Activated CD4-positive, alpha-beta T cell treated with anti-CD3 and anti-CD28 coated beads, Interleukin-2, amount 50 U/mL, for 24 hours (primary cell): ENCODE measurements at regions not wholly inside any gene's neighbourhood (a gene's known extent, or its start where the extent isn't known, plus 50 kb on each side); places are given as distances from the start of the nearest gene placed in this dataset.
"Not testable (repeated sequence)": the region's sequence is repeated elsewhere in the genome, so short reads cannot be mapped to it uniquely, and the experiment has no call there.

ENCODE experiments used
- DNase-seq, 2 donors: peaks; one replicate each; pipeline ENCODE4 v3.0.0-alpha.2; 2020; ENCODE audit warnings: low read depth in 1 of 2, low spot score in 1 of 2

DNA sequence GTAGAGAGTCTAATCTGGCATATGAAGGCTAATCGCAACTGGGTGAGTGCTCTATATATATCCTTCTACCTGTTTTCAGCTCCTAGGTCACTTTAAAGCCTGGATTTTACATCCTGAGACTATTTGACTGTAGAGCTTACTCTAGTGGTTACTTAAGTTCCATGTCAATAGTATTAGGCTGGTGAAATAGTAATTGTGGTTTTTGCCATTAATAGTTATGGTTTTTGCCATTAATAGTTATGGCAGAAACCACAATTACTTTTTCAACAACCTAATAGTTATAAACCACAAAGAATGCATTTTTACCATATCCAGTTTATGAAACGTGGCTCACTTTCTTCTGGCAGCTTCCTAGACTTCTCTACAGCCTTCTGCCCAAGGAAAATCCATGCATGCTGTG lies 263.1 kb upstream of the KIAA1217 start:
- no peak for DNase-seq

DNA sequence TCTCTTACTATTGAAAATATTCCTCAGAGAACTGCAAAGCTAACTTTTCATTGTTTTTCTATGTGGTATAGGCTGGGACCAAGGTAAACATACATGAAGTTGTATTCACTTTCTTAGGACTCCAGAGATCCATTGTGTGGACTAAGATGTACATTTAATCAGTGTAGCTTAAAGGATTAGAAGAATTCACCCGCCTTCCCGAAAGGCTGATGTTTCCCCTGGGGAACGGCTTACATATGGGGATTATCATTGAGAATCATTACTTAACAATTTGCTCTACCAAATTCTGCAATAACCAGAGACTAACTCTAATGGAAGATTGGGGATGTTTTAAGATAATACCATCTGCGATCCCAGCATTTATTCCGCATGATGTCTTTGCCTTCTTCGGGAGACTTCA lies 257.1 kb upstream of the KIAA1217 start:
- no peak for DNase-seq

DNA sequence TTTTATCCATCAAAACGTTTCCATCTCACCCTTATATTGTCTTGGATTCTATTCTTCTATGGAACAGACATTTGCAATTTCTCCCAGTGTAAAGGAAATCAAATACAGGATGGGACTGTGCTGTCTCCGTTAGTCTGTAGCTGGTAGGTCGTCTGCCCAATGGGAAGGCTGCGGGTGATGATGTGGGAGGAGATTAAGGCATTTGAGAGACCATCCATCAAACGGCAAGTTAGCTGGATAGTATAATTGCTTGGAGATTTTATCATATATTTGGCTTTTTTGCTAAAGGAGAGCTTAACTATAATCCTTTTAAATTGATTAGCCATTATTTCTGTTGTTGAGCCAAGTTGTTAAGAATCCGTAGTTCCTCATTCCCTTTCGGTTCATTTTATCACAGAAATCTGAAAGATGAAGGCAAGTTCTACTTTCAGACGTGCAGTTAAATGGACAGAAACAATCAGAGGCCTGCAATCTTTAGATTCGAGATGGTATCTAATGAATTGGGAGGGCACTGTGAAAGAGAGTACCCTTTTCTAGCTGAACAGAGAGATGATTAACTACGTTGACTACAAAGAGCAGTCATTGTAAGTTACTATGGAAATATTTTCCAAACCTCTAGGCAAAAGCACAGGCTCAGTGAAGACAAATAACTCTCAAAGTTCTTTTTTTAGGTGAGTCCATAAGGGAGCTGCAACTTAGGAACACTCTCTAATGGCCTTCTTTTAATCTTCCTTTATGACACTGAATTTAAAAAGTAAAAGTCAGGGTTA lies 253.3 kb upstream of the KIAA1217 start:
- no peak for DNase-seq

DNA sequence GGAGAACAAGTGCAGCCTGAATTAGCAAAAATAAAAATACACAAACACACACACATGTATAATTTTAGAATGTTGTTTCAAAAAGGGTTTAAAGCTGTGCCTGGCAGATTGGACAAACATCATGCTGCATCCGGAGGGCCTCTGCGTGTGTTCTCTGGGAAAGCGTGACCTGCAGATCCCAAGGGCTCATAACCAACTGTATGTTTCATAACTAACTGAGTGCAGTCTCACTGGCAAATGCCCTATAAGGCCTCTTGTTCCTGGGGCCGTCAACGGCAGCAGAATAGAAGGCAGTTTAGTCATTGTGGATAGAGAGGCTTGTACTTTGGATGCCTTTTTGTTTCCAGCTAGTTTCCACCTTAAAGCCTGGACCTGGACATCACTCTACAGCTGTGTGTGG lies 243.8 kb upstream of the KIAA1217 start:
- no peak for DNase-seq

DNA sequence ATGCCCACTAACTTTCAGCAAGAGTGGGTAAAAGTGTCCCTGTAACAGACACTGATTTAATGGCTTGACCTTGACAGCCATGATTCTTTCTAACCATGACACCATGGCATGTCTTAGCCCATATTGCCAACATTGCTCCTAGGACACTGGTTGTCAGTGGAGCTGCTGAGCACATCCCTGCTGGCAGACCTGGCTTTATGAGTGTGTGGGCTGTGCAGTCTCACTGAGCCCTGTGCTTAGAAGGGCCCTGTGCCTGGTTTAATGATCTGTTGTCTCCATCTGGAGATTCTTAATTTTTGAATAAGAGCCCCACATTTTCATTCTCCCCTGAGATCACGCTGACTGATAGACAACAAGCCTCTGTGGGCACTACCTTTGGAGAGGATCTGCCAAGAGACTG lies 243.1 kb upstream of the KIAA1217 start:
- DNase-seq = no peak

DNA sequence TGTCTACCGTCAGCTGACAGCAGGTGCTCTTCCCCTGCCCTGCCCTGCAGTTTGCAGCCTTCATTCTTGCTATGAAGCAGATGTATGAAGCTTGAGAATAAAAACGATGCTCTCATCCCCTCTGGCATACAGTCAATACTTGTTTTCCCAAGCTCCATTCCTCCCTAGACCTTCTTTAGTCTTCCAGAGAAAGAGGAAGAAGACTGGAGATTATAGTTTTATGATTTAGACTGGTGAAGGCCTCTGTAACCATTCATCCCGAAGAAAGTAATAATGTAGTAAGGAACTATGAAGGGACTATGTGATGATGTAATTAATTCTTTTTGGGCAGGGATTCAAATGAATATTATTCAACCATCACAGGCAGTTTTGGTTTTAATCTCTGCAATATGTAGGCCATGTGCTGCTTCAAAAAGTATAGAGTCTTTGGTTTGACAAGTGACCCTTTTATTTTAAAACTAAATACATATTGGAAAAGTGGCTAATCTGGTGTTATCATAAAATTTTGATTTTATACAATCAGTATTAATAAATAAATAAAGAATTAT lies 242.4 kb upstream of the KIAA1217 start:
- no peak for DNase-seq

DNA sequence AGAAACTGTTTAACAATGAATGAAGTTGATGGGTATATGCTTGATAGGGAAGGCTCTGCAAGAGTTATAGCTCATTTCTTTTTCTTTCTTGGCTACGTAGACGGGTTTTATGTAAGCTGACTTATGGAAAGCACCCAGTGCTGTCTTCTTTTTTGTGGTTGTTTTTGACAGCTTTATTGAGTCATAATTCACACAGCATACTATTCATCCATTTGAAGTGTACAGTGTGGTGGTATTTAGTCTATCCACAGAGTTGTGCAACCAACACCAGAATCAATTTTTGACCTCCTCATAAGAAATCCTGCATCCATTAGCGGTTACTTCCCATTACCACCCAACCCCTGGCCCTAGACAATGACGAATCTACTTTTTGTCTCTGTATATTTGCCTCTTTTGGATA lies 240.6 kb upstream of the KIAA1217 start:
- DNase-seq = no peak

DNA sequence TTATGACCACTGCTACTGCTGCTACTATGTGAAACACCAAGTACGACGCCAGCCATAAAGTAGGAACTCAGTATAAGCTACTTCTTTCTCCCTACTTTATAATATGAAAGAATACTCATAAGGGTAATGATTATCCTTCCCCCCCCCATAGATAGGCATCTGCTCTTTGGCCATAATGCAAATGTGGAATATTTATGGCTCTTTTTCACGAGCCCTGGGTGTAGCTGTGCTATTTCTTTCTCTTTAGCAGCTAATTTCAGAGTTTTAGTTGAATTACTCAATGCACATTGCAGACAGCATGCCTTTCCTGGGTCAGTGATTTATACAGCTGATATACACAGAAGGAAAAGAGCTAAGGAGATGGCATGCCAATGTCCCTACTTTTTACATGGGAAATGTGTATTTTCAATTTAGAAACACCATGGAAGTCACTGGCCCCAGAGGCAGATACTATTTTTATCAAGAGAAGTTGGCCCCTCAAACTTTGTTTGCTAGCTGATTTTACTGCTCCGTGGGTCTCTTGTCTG lies 234.1 kb upstream of the KIAA1217 start:
- no peak for DNase-seq

DNA sequence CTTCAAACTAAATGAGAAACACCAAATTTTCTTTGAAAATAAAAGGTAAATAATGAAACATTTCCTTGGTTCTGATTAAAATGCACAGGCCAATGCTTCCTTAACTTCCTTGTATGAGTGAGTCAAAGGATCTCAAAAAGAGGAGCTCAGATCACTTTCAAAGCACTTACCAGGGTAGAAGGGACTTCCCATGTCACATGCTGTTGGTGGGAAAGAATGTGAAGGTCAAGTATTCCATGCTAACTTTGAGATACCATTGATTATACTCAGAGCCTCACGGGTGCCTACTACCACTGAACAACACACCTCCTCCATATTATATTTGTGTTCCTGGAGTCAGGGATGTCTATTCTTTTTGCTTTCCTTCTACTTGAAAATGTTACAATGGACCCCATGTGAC lies 233.5 kb upstream of the KIAA1217 start:
- no peak for DNase-seq

DNA sequence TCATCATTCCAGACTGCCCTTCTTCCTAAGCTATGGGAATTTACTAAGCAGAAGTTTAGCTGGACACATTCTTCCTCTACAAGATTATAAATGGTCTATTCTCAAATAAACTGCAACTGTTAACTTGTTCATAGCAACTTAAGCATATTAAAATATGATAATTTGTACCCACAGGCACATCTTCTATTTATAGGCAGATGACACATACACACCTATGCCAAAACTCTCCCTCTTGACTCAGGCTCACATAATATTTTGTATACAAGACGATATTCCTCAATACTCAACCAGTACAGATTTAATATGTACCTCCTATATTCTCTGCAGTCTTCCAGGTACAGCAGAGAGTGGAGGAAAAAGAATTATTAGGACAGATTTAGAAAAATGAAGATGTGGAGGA lies 232.7 kb upstream of the KIAA1217 start:
- no peak for DNase-seq

DNA sequence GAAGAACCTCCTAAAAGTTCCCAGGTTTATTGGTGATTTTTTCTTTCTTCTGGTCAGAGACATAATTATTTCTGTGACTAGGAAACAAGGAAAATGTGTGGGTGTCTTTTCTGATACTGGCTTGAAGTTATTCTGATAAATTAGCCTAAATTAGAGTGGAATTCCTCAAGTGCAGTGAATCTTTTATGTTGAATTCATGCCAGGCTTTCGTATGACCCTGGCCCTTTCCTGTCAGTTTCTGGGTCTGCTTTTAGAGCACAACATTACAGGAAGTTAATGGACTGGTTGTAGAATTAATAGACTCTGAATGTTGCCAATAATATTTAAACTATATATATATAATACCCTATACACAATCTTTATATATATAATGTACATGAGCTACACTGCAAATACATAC lies 230.6 kb upstream of the KIAA1217 start:
- no peak for DNase-seq

DNA sequence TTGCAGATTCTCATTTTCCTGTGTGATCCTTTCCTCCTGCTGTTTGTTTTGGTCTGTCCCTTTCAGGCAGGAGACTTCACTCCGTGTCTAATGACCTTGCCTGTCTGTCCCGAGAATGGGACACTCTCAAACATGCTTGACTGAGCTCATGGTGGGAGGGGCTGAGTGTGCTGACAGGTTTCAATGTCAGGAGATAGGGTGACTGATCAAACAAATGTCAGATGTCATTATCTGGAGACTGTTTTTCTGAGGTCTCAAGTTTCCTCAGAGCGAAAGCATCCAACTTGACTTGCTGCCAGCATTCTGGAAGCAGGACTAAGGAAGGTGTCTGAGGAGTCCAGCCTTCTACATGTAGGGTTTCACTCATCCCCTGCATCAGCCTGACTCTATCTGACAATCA lies 228.8 kb upstream of the KIAA1217 start:
- DNase-seq = no peak

DNA sequence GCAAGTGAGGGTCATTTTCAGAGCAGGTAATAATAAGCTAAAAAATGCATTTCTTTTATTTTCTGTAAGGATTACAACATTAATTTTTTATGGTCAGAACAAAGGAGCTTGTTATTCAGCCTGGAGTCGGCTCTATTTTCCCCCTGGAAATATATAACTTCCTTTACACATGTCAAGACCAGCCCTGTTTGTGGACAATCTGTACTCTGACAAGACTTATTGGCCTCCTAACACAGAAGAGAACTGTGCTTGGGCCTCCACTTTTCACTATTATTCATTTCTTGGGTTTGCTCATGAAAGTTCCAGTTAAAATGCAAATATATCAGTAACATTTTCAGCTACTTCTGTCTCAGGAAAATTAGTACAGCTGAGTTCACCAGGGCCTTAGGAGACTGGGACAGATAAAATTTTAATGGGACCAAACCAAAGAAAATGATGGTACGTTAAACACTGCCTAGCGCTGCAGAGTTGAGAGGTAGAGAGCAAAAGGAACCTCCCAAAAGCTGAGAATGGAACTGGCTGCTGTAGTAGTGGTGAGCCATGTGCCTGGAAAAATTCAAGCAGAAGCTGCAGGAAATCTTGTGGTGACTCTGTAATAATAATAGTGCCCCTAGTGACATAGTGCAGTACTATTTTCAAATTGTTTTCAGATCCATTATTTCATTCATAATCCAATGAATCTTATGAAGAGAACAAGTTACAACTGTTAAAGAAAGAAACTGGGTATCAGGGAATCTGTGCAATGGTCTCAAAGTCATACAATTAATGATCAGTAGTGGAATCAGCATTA lies 227.2 kb upstream of the KIAA1217 start:
- no peak for DNase-seq

DNA sequence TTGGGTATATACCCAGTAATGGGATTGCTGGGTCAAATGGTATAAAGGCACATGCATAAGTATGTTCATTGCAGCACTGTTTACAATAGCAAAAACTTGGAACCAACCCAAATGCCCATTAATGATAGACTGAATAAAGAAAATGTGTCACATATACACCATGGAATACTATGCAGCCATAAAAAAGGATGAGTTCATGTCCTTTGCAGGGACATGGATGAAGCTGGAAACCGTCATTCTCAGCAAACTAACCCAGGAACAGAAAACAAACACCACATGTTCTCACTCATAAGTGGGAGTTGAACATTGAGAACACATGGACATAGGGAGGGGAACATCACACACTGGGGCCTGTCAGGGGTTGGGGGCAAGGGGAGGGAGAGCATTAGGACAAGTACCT lies 224.5 kb upstream of the KIAA1217 start:
- DNase-seq = not testable (repeated sequence)

DNA sequence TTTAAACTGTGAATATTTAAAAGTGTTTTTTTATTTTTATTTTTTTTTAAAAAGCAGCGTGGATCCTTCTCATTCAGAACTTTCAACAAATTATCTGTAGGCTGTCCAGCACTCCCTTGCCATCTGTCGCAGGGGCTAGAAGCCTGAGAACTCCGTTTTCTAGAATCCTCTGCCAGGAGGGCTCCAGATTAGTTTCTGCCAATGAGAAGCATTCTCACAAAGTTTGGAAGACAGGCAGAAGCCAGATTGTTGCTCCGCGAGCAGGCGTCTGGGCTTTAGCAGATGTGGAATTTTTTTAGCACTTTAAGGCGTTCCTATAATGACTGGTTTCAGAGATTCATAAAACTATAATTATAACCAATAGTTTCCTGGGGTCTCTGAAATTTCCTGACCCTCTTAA lies 220.9 kb upstream of the KIAA1217 start:
- DNase-seq = no peak

DNA sequence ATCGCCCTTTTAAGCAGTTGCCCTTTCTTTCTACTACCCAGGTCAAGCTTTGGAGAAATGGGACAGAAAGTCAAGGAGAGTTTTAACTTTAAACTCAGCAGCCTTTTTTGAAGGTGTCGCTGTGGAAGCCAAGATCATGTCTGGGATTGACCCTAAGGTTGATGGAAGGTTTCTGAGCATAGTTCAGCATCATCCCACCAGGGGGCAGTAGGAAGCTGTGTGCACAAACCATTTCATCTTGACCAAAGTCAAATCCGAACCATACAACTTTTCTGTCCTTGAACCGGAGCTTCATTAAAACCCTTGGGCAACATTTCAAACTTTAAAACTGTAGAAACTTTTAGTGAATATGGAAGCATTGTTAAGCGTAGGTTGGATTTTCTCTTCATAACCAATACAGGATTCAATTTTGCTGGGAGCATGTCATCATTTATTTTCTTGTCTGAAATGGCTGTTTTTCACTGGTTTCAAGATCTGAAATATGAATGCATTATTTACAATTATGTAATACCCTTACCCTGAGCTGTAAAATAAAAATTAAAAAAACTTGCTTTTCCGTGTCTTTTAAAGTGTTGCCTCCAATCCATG lies 214.4 kb upstream of the KIAA1217 start:
- DNase-seq = no peak

DNA sequence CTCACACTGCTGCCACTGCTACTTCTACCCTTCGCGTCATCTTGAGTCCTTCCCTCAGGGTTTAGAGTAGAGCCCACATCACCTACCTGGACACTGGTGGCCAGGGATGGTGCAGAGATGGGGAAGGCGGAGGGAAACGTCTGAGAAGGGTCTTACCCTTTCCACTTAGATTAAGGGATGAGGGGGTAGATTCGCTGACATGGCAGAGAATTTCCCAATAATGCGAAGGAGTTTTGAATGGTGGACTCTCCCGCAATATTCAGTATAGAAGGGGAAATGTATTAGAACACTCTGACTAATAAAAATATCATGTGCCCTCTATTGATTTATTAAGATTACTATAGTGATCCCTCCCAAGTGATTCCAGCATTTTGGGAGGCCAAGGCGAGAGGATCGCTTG lies 209.5 kb upstream of the KIAA1217 start:
- no peak for DNase-seq

DNA sequence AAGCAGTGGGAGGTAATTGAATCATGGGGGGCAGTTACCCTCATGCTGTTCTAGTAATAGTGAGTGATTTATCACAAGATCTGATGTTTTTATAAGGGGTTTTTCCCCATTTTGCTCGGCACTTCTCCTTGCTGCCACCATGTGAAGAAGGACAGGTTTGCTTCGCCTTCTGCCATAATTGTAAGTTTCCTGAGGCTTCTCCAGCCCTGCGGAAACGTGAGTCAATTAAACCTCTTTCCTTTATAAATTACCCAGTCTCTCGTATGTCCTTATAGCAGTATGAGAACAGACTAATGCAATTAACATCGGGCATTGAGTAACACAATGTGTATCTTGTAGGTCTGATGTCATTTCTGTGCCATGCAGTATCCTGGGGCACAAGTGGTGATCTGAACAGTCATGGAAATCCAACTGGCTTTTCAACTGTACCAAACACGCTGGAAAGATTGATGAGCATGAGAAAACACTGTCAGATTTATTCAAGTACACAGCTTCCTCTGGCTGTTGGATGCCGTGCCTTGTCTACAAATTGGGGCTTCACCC lies 208.6 kb upstream of the KIAA1217 start:
- no peak for DNase-seq

DNA sequence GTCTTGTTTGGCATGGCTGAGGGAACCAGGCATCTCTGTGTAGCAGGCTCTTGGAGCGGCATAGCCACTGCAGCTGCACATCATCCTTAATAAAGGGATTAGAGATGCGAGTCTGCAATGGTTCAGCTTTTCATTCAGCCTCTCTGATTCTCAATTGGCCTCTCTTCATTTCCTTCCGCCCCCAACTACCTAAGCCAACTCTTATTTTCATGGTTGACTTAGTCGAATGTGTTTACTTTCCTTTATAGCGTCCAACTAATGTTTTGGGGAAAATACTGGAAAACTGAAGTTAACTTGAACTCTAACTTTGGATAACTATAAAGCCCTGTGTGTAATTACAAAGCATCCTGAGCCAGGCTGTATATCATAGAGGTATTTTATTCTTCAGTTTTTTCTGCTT lies 202.2 kb upstream of the KIAA1217 start:
- DNase-seq = no peak

DNA sequence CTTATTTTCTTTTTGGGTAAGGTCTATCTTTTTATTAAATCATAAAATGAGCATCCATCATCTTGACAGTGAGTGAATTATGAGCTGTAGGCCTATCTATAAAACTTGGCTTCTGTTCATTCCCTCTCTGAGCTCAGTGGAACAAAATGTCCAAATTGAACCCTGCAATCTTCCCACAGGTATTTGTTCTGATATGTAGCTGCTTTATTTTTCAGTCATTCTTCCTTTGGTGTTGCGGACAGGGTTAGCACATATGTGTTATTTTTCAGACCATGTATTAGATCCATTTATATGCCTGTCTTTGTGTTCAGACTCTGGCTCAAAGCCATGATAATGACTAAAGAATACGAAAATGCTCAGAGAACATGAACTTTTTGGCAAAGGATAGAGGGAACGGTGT lies 201.6 kb upstream of the KIAA1217 start:
- DNase-seq = no peak
